ENCODE measurements at regions not wholly inside any gene's neighbourhood (a gene's known extent, or its start where the extent isn't known, plus 50 kb on each side); places are given as distances from the start of the nearest gene placed in this dataset.

- H3K27ac Mint-ChIP-seq: no peak overlapping the region
- ChIA-PET CTCF (no interaction called here), POLR2A (no interaction called here)
- H3K4me1 Mint-ChIP-seq (ENCODE audit: low read depth): no peaks in the 10 kb centered on the region
- intact Hi-C loops (cut with micrococcal nuclease): no loop called here
- H3K4me3 Mint-ChIP-seq: no peak overlapping the region
- no peak for DNase-seq
- H3K36me3 Mint-ChIP-seq: no peaks in the 10 kb centered on the region
- no peaks in the 10 kb centered on the region for H3K9me3 Mint-ChIP-seq
- H3K27me3 Mint-ChIP-seq: peaks cover 2% of the 10 kb centered on the region
Measured at GRCh38 chr15:52857937-52858781, 68.0 kb upstream of the ONECUT1 start.

GRCh38 chr15:52857471-52857870 lies 67.3 kb upstream of the ONECUT1 start:
- ChIA-PET CTCF (no interaction called here), POLR2A (no interaction called here)
- Mint-ChIP-seq H3K4me3 (no peak overlapping the region), H3K4me1 (ENCODE audit: low read depth) (no peaks in the 10 kb centered on the region), H3K36me3 (no peaks in the 10 kb centered on the region), H3K9me3 (no peaks in the 10 kb centered on the region), H3K27me3 (peaks cover 2% of the 10 kb centered on the region), H3K27ac (no peak overlapping the region)
- intact Hi-C loops (cut with micrococcal nuclease): no loop called here
- no peak for DNase-seq

GRCh38 chr15:52856286-52856685 lies 66.2 kb upstream of the ONECUT1 start:
- ChIA-PET POLR2A (no interaction called here), CTCF (no interaction called here)
- intact Hi-C loops (cut with micrococcal nuclease): no loop called here
- Mint-ChIP-seq H3K27me3 (peaks cover 4% of the 10 kb centered on the region), H3K4me1 (ENCODE audit: low read depth) (no peaks in the 10 kb centered on the region), H3K4me3 (no peak overlapping the region), H3K36me3 (no peaks in the 10 kb centered on the region), H3K27ac (no peak overlapping the region), H3K9me3 (no peaks in the 10 kb centered on the region)
- no peak for DNase-seq

GRCh38 chr15:52855157-52855556 lies 65.0 kb upstream of the ONECUT1 start:
- Mint-ChIP-seq H3K36me3 (no peaks in the 10 kb centered on the region), H3K4me3 (no peak overlapping the region), H3K27me3 (peaks cover 4% of the 10 kb centered on the region), H3K4me1 (ENCODE audit: low read depth) (no peaks in the 10 kb centered on the region), H3K9me3 (no peaks in the 10 kb centered on the region), H3K27ac (no peak overlapping the region)
- intact Hi-C loops (cut with micrococcal nuclease): no loop called here
- ChIA-PET CTCF (no interaction called here), POLR2A (no interaction called here)
- DNase-seq: no peak

DNA sequence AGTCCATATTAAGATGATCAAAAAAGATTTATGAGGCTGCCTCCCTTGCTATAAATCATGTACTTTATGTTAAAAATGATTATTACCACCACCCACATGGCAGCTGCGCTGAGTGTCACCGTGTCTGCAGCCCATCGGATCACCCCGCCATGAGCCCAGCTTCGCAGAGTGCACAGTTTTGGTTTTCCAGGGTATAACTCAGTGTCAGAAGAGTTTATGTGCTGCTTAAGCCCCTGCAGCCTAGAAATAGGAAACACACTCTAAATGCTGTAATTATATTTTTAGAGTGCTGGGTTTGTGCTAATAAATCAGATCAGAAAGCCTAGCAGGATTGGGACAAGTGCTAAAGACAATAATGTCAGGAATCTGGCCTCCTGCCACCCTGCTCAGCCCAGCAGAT lies 54.7 kb upstream of the ONECUT1 start:
- POLR2A ChIA-PET: no interaction called here
- no peak overlapping the region for H3K27ac Mint-ChIP-seq
- no peaks in the 10 kb centered on the region for H3K36me3 Mint-ChIP-seq
- intact Hi-C loops (cut with micrococcal nuclease): no loop called here
- no peak overlapping the region for H3K4me3 Mint-ChIP-seq
- no peaks in the 10 kb centered on the region for H3K9me3 Mint-ChIP-seq
- H3K4me1 Mint-ChIP-seq (ENCODE audit: low read depth): no peaks in the 10 kb centered on the region
- peaks cover 12% of the 10 kb centered on the region for H3K27me3 Mint-ChIP-seq
- no peak for DNase-seq
- CTCF ChIA-PET: no interaction called here
